ENCODE measurements at regions not wholly inside any gene's neighbourhood (a gene's known extent, or its start where the extent isn't known, plus 50 kb on each side); places are given as distances from the start of the nearest gene placed in this dataset.

DNA sequence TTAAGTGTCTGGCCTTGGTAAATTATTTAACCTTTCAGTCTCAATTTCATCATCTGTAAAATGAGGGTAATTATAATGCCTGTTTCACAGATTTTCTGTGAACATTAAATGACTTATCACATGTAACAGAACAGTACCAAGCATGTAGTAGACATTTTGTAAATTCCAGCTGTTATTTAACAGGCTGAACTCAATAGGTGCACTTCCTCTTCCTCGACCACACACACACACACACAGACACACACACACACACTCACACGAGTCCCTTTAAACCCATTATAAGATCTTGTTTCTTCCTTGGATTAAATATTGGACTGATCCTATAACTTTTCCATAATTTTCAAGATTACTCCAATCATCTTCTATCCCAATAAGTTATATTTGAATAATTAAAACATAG is 53.4 kb upstream of the COL25A1 start:
- H3K9ac ChIP-seq (ENCODE audit: insufficient read depth, low read length): no peak overlapping the region
- DNase-seq (ENCODE audit: low read depth in 2 of 2): no peak
- H3K9me3 ChIP-seq (ENCODE audit: control insufficient read depth, insufficient read depth, low read depth, low read length): no peaks in the 10 kb centered on the region
- no peaks in the 10 kb centered on the region for H3K36me3 ChIP-seq (ENCODE audit: control insufficient read depth, insufficient read depth, low read length)
- TF ChIP-seq EZH2 (IDR thresholded peaks at IDR 0.05; ENCODE audit: low read length, missing control alignments): no peak
- TF ChIP-seq, protein P1, sequence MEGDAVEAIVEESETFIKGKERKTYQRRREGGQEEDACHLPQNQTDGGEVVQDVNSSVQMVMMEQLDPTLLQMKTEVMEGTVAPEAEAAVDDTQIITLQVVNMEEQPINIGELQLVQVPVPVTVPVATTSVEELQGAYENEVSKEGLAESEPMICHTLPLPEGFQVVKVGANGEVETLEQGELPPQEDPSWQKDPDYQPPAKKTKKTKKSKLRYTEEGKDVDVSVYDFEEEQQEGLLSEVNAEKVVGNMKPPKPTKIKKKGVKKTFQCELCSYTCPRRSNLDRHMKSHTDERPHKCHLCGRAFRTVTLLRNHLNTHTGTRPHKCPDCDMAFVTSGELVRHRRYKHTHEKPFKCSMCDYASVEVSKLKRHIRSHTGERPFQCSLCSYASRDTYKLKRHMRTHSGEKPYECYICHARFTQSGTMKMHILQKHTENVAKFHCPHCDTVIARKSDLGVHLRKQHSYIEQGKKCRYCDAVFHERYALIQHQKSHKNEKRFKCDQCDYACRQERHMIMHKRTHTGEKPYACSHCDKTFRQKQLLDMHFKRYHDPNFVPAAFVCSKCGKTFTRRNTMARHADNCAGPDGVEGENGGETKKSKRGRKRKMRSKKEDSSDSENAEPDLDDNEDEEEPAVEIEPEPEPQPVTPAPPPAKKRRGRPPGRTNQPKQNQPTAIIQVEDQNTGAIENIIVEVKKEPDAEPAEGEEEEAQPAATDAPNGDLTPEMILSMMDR (conservative IDR thresholded peaks at IDR 0.05 in 1 of 2, IDR thresholded peaks at IDR 0.05 in 1 of 2; ENCODE audit: low read depth in 1 of 2, low read length in 2 of 2): no peak
- no peak overlapping the region for H3K27ac ChIP-seq (ENCODE audit: insufficient read depth, low read length)
- H3K79me2 ChIP-seq (ENCODE audit: control insufficient read depth, insufficient read depth, low read length): no peaks in the 10 kb centered on the region
- no peak overlapping the region for H3K4me3 ChIP-seq (replicated peaks in 1 of 4; ENCODE audit: control extremely low read depth in 1 of 4, insufficient read depth in 1 of 4, low read depth in 3 of 4, low read length in 4 of 4)
- H3K4me1 ChIP-seq (ENCODE audit: control insufficient read depth, extremely low read depth, insufficient read depth, low read length): no peaks in the 10 kb centered on the region
- no peak overlapping the region for H3K4me2 ChIP-seq (ENCODE audit: extremely low read depth, insufficient read depth, low read length)
- no peaks in the 10 kb centered on the region for H4K20me1 ChIP-seq (ENCODE audit: control insufficient read depth, extremely low read depth, insufficient read depth, low read length)
- H3K27me3 ChIP-seq (ENCODE audit: control insufficient read depth, insufficient read depth, low read length): no peaks in the 10 kb centered on the region
- H2AFZ ChIP-seq (ENCODE audit: low read length): no peak overlapping the region

DNA sequence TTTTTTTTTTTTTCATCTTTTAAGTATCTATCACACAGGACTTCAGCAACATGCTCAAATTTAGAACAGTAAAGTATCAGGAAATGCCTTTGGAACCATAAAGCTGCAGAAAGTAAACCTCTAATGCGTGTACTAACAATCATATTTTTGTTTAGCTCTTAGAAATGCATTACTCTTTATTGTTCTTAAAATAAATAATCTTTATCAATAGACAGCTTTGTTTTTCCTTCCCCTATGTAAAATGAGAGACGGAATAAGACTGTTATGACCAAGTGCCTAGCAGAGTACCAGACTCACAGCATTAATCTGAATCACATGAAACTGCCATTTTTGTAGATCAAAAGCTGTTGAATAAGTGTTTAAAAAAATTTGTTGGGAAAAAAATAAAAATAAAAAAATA is 50.5 kb upstream of the COL25A1 start:
- no peak for DNase-seq (ENCODE audit: low read depth in 2 of 2)
- H3K4me3 ChIP-seq (replicated peaks in 1 of 4; ENCODE audit: control extremely low read depth in 1 of 4, insufficient read depth in 1 of 4, low read depth in 3 of 4, low read length in 4 of 4): no peak overlapping the region
- TF ChIP-seq, protein P1 (conservative IDR thresholded peaks at IDR 0.05 in 1 of 2, IDR thresholded peaks at IDR 0.05 in 1 of 2; ENCODE audit: low read depth in 1 of 2, low read length in 2 of 2): no peak
- H3K9ac ChIP-seq (ENCODE audit: insufficient read depth, low read length): no peak overlapping the region
- H4K20me1 ChIP-seq (ENCODE audit: control insufficient read depth, extremely low read depth, insufficient read depth, low read length): no peaks in the 10 kb centered on the region
- H2AFZ ChIP-seq (ENCODE audit: low read length): no peak overlapping the region
- no peaks in the 10 kb centered on the region for H3K4me1 ChIP-seq (ENCODE audit: control insufficient read depth, extremely low read depth, insufficient read depth, low read length)
- no peak overlapping the region for H3K4me2 ChIP-seq (ENCODE audit: extremely low read depth, insufficient read depth, low read length)
- no peaks in the 10 kb centered on the region for H3K9me3 ChIP-seq (ENCODE audit: control insufficient read depth, insufficient read depth, low read depth, low read length)
- H3K79me2 ChIP-seq (ENCODE audit: control insufficient read depth, insufficient read depth, low read length): no peaks in the 10 kb centered on the region
- H3K27ac ChIP-seq (ENCODE audit: insufficient read depth, low read length): no peak overlapping the region
- no peaks in the 10 kb centered on the region for H3K27me3 ChIP-seq (ENCODE audit: control insufficient read depth, insufficient read depth, low read length)
- no peaks in the 10 kb centered on the region for H3K36me3 ChIP-seq (ENCODE audit: control insufficient read depth, insufficient read depth, low read length)

Data from fibroblast of lung (primary cell).